GM12878 (cell line): ENCODE measurements at regions not wholly inside any gene's neighbourhood (a gene's known extent, or its start where the extent isn't known, plus 50 kb on each side); places are given as distances from the start of the nearest gene placed in this dataset.

Experiments
- ATAC-seq: fragments of 200-7000 bp; cut with Tn5 transposase; 3 replicates; pipeline ENCODE4 v1.9.1; 2020; ENCODE audit warnings: mild to moderate bottlenecking, moderate library complexity
- BruUV-seq: library from RNA; stranded (reverse); fragments of 400-500 nt; replicated peaks from 2 replicates; lab custom pipeline; 2021; lab: Mats Ljungman, UMichigan
- CTCF ChIA-PET: fragments of 300-600 bp; sonication (Branson Sonifier 250); formaldehyde crosslinking; extraction: SDS; loops from one replicate; lab custom pipeline; 2021; ENCODE audit warnings: inconsistent platforms; lab: Yijun Ruan, JAX
- POLR2A ChIA-PET: fragments of 350-600 bp; formaldehyde crosslinking; extraction: SDS; loops from one replicate; lab custom pipeline; 2021; ENCODE audit warnings: inconsistent platforms; lab: Charles Lee
- RAD21 ChIA-PET: fragments of 300-600 bp; sonication (Branson Sonifier 250); formaldehyde crosslinking; loops from one replicate; lab custom pipeline; 2023; ENCODE audit warnings: antibody characterized with exemption; ENCODE audit not compliant: unreplicated experiment; lab: Charles Lee
- SMC1A ChIA-PET: fragments of 300-600 bp; sonication (Branson Sonifier 250); formaldehyde crosslinking; loops from one replicate; lab custom pipeline; 2023; ENCODE audit not compliant: unreplicated experiment, uncharacterized antibody; lab: Charles Lee
- DNase-seq: peaks from one replicate; pipeline ENCODE4 v3.0.0-alpha.2; 2011; ENCODE audit warnings: low read depth, low spot score
- FAIRE-seq: peaks from 3 replicates; lab custom pipeline; 2011; peaks lifted over from hg19 to GRCh38; lab: Jason Lieb, UNC
- H2AFZ ChIP-seq: 2 replicates; pipeline ENCODE4 v1.6.0; 2011; ENCODE audit warnings: low read depth, low read length, control low read depth; ENCODE audit not compliant: control insufficient read depth
- H3K27ac ChIP-seq: 2 replicates; pipeline ENCODE4 v1.5.1; 2011; ENCODE audit warnings: control low read depth; ENCODE audit not compliant: control insufficient read depth, insufficient read depth
- H3K27me3 ChIP-seq, 2 experiments: replicated peaks in 1 of 2; 2 replicates each; pipeline versions ENCODE4 v1.6.0 to v1.6.1; 2011; ENCODE audit warnings: low read length in 1 of 2; ENCODE audit not compliant: control insufficient read depth in 2 of 2, insufficient read depth in 2 of 2
- H3K36me3 ChIP-seq, 2 experiments: 2 replicates each; pipeline ENCODE4 v1.5.1; 2011; ENCODE audit warnings: low read length in 1 of 2; ENCODE audit not compliant: control insufficient read depth in 2 of 2, insufficient read depth in 2 of 2
- H3K4me1 ChIP-seq: 2 replicates; pipeline ENCODE4 v1.6.1; 2011; ENCODE audit warnings: mild to moderate bottlenecking, low read length, moderate library complexity, mixed read lengths; ENCODE audit not compliant: control insufficient read depth, insufficient read depth
- H3K4me2 ChIP-seq: 2 replicates; pipeline ENCODE4 v1.6.0; 2011; ENCODE audit warnings: control low read depth; ENCODE audit not compliant: control insufficient read depth, insufficient read depth
- H3K4me3 ChIP-seq: fragments of 200-600 bp; sonication (generic); 2 replicates; pipeline ENCODE4 v1.5.1; 2016
- H3K79me2 ChIP-seq: 2 replicates; pipeline ENCODE4 v1.6.0; 2011; ENCODE audit warnings: low read length; ENCODE audit not compliant: control insufficient read depth, insufficient read depth
- H3K9ac ChIP-seq: 2 replicates; pipeline ENCODE4 v1.8.0; 2011; ENCODE audit warnings: low read length, control low read depth, mixed read lengths; ENCODE audit not compliant: control insufficient read depth, insufficient read depth
- H3K9me3 ChIP-seq: replicated peaks from 3 replicates; pipeline ENCODE4 v1.5.1; 2011; ENCODE audit warnings: mild to moderate bottlenecking, low read length; ENCODE audit not compliant: control insufficient read depth, insufficient read depth
- H4K20me1 ChIP-seq: 2 replicates; pipeline ENCODE4 v1.6.0; 2011; ENCODE audit not compliant: control insufficient read depth, insufficient read depth
- ATF3 ChIP-seq: IDR thresholded peaks from 2 replicates; pipeline ENCODE4 v1.6.1; 2011; ENCODE audit warnings: low read depth, mild to moderate bottlenecking, low read length, moderate library complexity, borderline replicate concordance; ENCODE audit errors: extremely low read depth
- SREBF1 ChIP-seq: IDR thresholded peaks from 2 replicates; pipeline ENCODE4 v1.6.1; 2012; ENCODE audit warnings: mild to moderate bottlenecking, low read length
- WGBS: methylation state at CpG from one replicate; pipeline ENCODE4 v1.1.6; 2016; ENCODE audit warnings: low lambda C conversion rate; ENCODE audit not compliant: insufficient replicate concordance, insufficient coverage; ENCODE audit errors: missing lambda C conversion rate; 5-methylcytosine and 5-hydroxymethylcytosine counted together
- in situ Hi-C: fragments of 300-500 bp; cut with MboI; formaldehyde crosslinking; loops from 9 replicates; pipeline ENCODE4 v1.14.3; 2018; ENCODE audit warnings: mixed read lengths
- intact Hi-C: fragments of 100-400 bp; cut with micrococcal nuclease; formaldehyde crosslinking; loops from one replicate; pipeline ENCODE4 v1.14.2; 2022; ENCODE audit not compliant: unreplicated experiment
- TF ChIP-seq, protein P1 (sequence below): fragments of 450-650 bp; formaldehyde crosslinking; IDR thresholded peaks from 2 replicates; pipeline ENCODE4 v1.4.0; 2020; ENCODE audit warnings: mild to moderate bottlenecking, moderate library complexity

GRCh38 chr7:73954861-73955260, 73.1 kb upstream of the ELN start:
- Histone ChIP-seq H3K27ac (no peak overlapping the region), H3K9ac (no peak overlapping the region), H3K9me3 (no peaks in the 10 kb centered on the region), H3K4me2 (no peak overlapping the region), H3K79me2 (no peaks in the 10 kb centered on the region), H3K36me3 (no peaks in the 10 kb centered on the region), H3K27me3 (no peaks in the 10 kb centered on the region)
- SMC1A ChIA-PET: no interaction called here
- BruUV-seq: no TSS peak
- WGBS: 43% methylated on average over 2 of the region's 2 CpGs
- CTCF ChIA-PET: no interaction called here
- ATAC-seq: no peak
- no peak for FAIRE-seq
- RAD21 ChIA-PET: no interaction called here
- in situ Hi-C loops: no loop called here
- TF ChIP-seq SREBF1 (no peak), ATF3 (no peak)
- TF ChIP-seq, protein P1, sequence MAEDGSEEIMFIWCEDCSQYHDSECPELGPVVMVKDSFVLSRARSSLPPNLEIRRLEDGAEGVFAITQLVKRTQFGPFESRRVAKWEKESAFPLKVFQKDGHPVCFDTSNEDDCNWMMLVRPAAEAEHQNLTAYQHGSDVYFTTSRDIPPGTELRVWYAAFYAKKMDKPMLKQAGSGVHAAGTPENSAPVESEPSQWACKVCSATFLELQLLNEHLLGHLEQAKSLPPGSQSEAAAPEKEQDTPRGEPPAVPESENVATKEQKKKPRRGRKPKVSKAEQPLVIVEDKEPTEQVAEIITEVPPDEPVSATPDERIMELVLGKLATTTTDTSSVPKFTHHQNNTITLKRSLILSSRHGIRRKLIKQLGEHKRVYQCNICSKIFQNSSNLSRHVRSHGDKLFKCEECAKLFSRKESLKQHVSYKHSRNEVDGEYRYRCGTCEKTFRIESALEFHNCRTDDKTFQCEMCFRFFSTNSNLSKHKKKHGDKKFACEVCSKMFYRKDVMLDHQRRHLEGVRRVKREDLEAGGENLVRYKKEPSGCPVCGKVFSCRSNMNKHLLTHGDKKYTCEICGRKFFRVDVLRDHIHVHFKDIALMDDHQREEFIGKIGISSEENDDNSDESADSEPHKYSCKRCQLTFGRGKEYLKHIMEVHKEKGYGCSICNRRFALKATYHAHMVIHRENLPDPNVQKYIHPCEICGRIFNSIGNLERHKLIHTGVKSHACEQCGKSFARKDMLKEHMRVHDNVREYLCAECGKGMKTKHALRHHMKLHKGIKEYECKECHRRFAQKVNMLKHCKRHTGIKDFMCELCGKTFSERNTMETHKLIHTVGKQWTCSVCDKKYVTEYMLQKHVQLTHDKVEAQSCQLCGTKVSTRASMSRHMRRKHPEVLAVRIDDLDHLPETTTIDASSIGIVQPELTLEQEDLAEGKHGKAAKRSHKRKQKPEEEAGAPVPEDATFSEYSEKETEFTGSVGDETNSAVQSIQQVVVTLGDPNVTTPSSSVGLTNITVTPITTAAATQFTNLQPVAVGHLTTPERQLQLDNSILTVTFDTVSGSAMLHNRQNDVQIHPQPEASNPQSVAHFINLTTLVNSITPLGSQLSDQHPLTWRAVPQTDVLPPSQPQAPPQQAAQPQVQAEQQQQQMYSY (CRISPR knock-in tag): no peak
- TF ChIP-seq, all 136 proteins: peak for 0
- Histone ChIP-seq H2AFZ (no peak overlapping the region), H4K20me1 (no peaks in the 10 kb centered on the region), H3K4me1 (no peaks in the 10 kb centered on the region), H3K4me3 (no peak overlapping the region)
- intact Hi-C loops: no loop called here
- POLR2A ChIA-PET: no interaction called here
- no peak for DNase-seq
